HG02973 (cell line): ENCODE measurements at regions not wholly inside any gene's neighbourhood (a gene's known extent, or its start where the extent isn't known, plus 50 kb on each side); places are given as distances from the start of the nearest gene placed in this dataset.
"Not testable (repeated sequence)": the region's sequence is repeated elsewhere in the genome, so short reads cannot be mapped to it uniquely, and the experiment has no call there.

Experiments used
- ATAC-seq: cut with Tn5 transposase; IDR thresholded peaks from one replicate; pipeline ENCODE4 v1.9.1; 2021; ENCODE audit warnings: moderate library complexity; ENCODE audit not compliant: unreplicated experiment

GRCh38 chr3:6062261-6063187 lies 798.4 kb upstream of the GRM7 start:
- no peak for ATAC-seq

- no peak for ATAC-seq
Measured at GRCh38 chr3:6066397-6066796, 794.5 kb upstream of the GRM7 start.

GRCh38 chr3:6066868-6067578 lies 793.9 kb upstream of the GRM7 start:
- not testable (repeated sequence) for ATAC-seq

GRCh38 chr3:6074952-6075351 lies 786.0 kb upstream of the GRM7 start:
- ATAC-seq = no peak

GRCh38 chr3:6078436-6078835 lies 782.5 kb upstream of the GRM7 start:
- no peak for ATAC-seq

- no peak for ATAC-seq
Measured at GRCh38 chr3:6079011-6079410, 781.9 kb upstream of the GRM7 start.

GRCh38 chr3:6079561-6080179 lies 781.2 kb upstream of the GRM7 start:
- ATAC-seq = no peak

GRCh38 chr3:6088433-6088832 lies 772.5 kb upstream of the GRM7 start:
- ATAC-seq = no peak

- no peak for ATAC-seq
Measured at GRCh38 chr3:6089780-6090179, 771.1 kb upstream of the GRM7 start.

GRCh38 chr3:6091262-6091661 lies 769.7 kb upstream of the GRM7 start:
- ATAC-seq = no peak

- no peak for ATAC-seq
Measured at GRCh38 chr3:6095006-6095405, 765.9 kb upstream of the GRM7 start.

GRCh38 chr3:6097021-6097420 lies 763.9 kb upstream of the GRM7 start:
- ATAC-seq = no peak

- ATAC-seq = no peak
Measured at GRCh38 chr3:6097556-6097955, 763.4 kb upstream of the GRM7 start.

GRCh38 chr3:6098516-6099157 lies 762.3 kb upstream of the GRM7 start:
- no peak for ATAC-seq

- no peak for ATAC-seq
Measured at GRCh38 chr3:6099458-6100075, 761.3 kb upstream of the GRM7 start.

GRCh38 chr3:6105187-6105586 lies 755.7 kb upstream of the GRM7 start:
- ATAC-seq = no peak

- ATAC-seq = no peak
Measured at GRCh38 chr3:6108957-6109356, 752.0 kb upstream of the GRM7 start.

GRCh38 chr3:6110451-6110850 lies 750.5 kb upstream of the GRM7 start:
- ATAC-seq = no peak

- no peak for ATAC-seq
Measured at GRCh38 chr3:6112546-6112945, 748.4 kb upstream of the GRM7 start.

- ATAC-seq = no peak
Measured at GRCh38 chr3:6113338-6113737, 747.6 kb upstream of the GRM7 start.

GRCh38 chr3:6119367-6119766 lies 741.5 kb upstream of the GRM7 start:
- no peak for ATAC-seq
